HK-2 (cell line): ENCODE measurements at regions not wholly inside any gene's neighbourhood (a gene's known extent, or its start where the extent isn't known, plus 50 kb on each side); places are given as distances from the start of the nearest gene placed in this dataset.
"Not testable (repeated sequence)": the region's sequence is repeated elsewhere in the genome, so short reads cannot be mapped to it uniquely, and the experiment has no call there.

Experiments
- DNase-seq: peaks from one replicate; pipeline ENCODE4 v3.0.0-alpha.2; 2018; ENCODE audit not compliant: unreplicated experiment

DNA sequence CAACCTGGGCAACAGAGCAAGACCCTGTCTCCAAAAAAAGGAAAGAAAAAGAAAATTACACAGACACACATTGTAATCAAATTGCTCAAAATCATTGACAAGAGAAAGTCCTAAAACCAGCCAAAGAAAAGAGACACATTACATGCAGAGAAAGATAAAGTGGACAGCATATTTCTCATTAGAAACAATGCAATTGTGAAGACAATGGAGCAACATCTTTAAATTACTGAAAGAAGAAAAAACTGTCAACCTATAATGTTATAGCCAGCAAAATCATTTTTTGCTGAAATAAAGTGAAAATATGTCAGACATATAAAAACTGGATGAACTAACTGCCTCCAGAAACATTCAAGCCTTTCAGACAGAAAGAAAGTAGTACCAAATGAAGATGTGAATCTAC lies 120.6 kb downstream of the TMEM167A start:
- no peak for DNase-seq

GRCh38 chr5:82952326-82952725 lies 124.9 kb downstream of the TMEM167A start:
- no peak for DNase-seq

DNA sequence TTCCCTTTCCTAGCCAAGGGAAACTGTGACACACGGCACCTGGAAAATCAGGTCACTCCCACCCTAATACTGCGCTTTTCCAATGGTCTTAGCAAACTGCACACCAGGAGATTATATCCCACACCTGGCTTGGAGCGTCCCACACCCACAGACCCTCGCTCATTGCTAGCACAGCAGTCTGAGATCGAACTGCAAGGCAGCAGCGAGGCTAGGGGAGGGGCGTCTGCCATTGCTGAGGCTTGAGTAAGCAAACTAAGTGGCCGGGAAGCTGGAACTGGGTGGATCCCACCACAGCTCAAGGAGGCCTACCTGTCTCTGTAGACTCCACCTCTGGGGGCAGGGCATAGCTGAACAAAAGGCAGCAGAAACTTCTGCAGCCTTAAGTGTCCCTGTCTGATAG lies 132.9 kb downstream of the TMEM167A start:
- not testable (repeated sequence) for DNase-seq

DNA sequence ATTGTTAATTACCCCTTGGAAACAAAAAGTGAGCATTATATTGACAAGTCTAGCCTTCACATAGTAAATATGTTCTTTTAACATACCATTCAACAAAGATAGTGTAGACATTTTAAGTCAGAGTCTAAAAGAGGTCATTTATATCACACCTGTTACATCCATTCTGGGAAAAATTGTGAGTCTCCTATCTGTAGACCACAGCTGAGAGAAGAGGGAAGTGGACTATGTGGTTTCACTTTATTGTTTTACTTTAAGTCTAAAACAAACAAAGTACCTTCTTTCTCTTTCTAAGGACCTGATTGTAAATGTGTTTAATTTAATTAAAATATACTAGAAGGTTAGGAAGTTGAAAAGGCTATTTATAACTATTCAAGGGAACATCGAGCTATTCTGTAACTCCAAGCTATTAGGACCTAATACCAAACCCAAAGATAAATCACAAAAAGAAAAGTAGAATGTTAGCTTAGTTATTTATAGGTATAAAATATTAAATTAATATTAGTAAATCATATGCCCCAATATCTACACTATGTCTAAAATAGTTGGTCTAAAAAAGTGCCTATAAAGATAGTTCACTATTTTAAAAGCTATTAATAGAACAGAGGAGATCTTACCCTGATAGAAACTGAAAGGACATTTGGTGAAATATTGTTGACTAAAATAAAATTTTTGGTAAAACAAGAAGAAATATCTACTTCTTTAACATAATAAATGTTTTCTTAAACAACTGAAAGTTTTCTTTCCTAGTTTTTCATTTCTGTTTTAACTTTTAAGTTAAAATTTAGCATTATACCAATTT lies 134.9 kb downstream of the TMEM167A start:
- no peak for DNase-seq

GRCh38 chr5:82938901-82939725 lies 138.1 kb downstream of the TMEM167A start:
- DNase-seq, result no peak

DNA sequence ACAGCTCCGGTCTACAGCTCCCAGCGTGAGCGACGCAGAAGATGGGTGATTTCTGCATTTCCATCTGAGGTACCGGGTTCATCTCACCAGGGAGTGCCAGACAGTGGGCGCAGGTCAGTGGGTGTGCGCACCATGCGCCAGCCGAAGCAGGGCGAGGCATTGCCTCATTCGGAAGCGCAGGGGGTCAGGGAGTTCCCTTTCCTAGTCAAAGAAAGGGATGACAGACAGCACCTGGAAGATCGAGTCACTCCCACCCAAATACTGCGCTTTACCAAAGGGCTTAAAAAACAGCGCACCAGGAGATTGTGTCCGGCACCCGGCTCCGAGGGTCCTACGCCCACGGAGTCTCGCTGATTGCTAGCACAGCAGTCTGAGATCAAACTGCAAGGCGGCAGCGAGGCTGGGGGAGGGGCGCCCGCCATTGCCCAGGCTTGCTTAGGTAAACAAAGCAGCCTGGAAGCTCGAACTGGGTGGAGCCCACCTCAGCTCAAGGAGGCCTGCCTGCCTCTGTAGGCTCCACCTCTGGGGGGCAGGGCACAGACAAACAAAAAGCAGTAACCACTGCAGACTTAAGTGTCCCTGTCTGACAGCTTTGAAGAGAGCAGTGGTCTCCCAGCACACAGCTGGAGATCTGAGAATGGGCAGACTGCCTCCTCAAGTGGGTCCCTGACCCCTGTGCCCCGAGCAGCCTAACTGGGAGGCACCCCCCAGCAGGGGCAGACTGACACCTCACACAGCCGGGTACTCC lies 144.5 kb downstream of the TMEM167A start:
- DNase-seq, result not testable (repeated sequence)

DNA sequence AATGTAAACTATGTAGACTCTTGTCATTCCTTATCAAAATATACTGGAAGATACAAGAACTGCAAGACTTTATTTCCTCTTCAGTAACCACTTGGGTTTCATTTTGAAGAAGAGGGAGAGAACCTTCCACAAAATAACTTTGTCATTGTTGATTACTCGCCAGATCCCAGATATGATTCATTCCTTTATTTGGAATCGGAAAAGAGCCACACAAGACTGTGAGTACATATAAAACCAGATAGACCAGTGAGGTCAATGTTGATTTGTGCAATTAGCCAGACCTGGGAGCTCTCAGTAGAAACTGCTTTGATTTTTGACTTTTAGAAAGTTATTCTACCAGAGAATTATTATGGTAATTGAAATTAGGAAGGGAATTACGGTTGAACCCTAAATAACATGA lies 146.1 kb downstream of the TMEM167A start:
- no peak for DNase-seq

GRCh38 chr5:82925061-82925411 lies 152.2 kb downstream of the TMEM167A start:
- DNase-seq, result no peak

GRCh38 chr5:82924226-82925060 lies 152.8 kb downstream of the TMEM167A start:
- DNase-seq, result no peak

- DNase-seq, result no peak
These were observed 155.0 kb downstream of the TMEM167A start for GRCh38 chr5:82922086-82922734.

DNA sequence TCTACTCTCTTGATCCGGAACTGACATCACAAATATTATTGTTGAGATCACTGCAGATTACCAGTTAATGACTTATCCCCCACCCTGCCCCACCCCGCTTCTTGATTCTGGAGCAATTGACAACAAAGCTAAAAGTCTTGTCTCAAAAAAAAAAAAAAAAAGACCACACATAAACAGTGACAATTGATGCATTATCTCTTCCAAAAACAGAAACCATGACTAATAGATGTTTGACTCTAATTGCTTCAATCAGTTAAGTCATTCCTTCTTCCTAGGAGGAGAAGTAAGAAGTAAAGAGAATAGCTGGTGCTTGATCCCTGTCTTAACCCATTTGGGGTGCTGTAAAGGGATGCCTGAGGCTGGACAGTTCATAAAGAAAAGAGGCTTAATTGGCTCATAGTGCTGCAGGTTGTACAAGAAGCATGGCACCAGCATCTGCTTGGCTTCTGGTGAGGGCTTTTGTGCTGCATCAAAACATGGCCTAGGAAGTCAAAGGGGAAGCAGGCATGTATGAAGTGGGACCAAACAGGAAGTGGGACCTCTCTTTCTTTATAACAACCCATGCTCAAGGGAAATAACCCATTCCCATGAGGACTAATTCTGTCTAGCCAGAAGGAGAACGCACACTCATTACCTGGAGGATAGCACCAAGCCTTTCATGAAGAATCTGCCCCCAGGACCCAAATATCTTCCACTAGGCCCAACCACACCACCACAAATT lies 158.7 kb downstream of the TMEM167A start:
- DNase-seq, result no peak

- no peak for DNase-seq
These were observed 159.6 kb downstream of the TMEM167A start for GRCh38 chr5:82917584-82917983.

DNA sequence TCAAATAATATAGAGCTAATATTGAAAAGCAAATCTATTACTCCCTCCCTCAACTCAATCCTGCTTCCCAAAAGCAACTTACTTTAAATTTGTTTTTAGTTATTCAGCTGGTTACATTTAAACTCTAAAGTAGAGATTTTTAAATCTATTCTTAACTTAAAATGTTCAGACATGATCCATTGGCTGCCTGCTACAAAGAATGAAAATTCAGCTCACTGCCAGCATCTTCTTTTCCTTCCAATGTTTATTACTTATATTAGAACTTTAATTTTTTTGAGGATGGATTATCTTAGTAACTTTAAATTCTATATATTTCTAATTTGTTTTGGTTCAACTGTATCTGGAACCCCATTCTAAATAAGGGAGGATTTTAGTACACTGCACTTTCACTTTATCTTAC lies 163.2 kb downstream of the TMEM167A start:
- no peak for DNase-seq

DNA sequence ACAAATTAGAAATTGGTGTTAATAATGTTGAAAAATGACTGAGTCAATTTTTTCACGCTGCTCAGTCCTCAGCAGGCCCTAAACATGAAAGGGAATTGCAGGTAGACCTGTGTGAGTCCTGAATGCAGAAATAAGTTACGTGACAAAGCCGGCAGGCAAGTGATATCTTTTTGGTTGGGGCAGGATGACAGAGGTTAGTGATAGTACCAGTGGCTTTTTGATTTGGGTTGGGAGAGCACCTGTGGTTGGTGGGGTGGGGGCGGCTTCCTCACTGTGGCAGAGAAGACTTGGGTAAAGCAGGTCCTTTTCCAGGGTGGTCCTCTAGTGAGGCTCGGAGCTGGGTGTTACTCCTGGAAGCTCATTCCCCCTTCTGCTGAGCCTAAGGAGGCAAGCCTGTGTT lies 164.7 kb downstream of the TMEM167A start:
- no peak for DNase-seq

DNA sequence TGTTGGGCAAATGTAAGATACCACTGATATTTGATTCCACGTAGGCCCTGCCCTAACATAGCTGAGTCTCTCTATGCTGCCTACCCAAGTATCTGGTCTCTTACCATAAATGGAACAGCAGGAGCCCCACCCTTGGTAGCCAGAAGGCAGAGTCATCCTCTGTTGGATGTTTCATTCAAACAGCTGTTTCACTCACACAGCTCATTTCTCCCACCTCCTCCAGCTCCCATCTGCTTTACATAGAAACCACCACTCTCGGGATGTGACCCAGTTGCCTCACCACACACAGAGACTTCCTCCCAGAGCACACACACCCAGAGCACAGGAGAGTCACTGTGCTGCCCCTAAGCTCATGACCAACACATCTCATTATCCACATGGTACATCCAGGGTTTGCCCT lies 165.3 kb downstream of the TMEM167A start:
- DNase-seq, result no peak

DNA sequence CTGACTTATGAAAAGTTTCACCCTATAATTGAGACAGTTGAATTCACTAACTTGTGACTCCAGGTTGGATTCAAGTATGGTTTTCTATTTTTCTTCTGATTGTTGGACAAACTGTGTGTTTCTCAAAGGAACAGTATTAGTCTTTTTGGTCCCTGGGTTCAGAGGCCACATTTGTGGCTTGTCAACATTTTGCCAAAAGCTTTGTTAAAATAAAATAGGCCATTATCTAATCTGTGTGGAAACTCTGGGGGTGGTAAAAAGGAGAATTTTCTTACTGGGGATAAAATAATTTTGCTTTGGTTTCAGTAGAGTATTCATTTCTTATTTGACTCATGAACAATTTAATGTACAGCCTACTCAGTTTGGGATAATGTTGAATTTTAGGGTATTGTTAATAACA lies 166.3 kb downstream of the TMEM167A start:
- no peak for DNase-seq

DNA sequence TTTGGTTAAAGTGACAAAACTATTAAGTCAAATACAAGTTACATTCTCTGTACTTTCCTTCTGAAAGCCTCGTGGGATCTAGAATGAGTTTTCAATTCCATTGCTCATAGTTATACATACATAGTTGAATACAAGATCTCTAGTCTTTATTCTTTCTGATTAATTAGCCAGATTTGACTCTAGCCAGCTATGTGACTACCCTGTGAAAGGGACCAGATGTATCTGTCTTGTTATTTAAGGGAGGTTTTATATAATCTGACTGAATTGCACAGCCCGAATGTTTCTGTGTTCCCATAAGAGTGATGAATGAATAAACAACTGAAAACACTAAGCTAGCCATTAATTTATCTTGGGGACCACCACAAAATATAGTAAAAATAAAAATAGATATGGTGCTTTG lies 166.7 kb downstream of the TMEM167A start:
- no peak for DNase-seq

- DNase-seq, result no peak
These were observed 167.4 kb downstream of the TMEM167A start for GRCh38 chr5:82909771-82910170.

DNA sequence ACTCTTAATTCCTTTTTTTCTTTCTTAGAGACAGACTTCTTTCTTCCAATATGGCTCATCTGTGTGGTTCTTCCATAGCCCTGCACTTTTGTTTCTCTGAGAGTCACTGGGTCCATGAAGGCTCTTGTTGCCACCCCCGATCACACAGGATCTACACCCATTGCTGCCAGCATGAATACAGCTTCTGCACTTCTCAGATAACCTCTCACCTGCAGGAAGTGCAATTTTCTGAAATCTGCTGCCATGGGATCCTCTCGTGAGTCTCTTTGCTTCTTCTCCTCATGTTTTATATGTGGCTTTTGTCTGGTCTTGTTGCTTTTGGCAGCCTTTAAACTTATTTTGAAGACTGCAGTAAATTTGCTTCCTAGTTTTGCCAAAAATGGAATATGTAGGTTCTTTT lies 171.2 kb downstream of the TMEM167A start:
- DNase-seq, result no peak

- DNase-seq, result no peak
These were observed 175.8 kb downstream of the TMEM167A start for GRCh38 chr5:82901281-82901888.
